SU-DHL-6 (cell line): ENCODE measurements at regions not wholly inside any gene's neighbourhood (a gene's known extent, or its start where the extent isn't known, plus 50 kb on each side); places are given as distances from the start of the nearest gene placed in this dataset.

Experiments used
- CTCF ChIP-seq: fragments of 200-600 bp; sonication (generic); IDR thresholded peaks from one replicate; pipeline ENCODE4 v1.5.1; 2017; ENCODE audit warnings: antibody characterized with exemption, mild to moderate bottlenecking, low read length, moderate library complexity; ENCODE audit not compliant: insufficient read depth, poor library complexity, severe bottlenecking
- EZH2phosphoT487 ChIP-seq: fragments of 200-600 bp; sonication (generic), shearing (Covaris generic); conservative IDR thresholded peaks from 2 replicates; pipeline ENCODE4 v1.6.1; 2018; ENCODE audit warnings: mild to moderate bottlenecking, antibody characterized with exemption, low read length, moderate library complexity, mixed read lengths

GRCh38 chr6:169081248-169081647 lies 172.4 kb downstream of the THBS2 start:
- TF ChIP-seq CTCF, result no peak
- TF ChIP-seq EZH2phosphoT487, result no peak
